Ascending aorta (tissue), 2 donors: ENCODE measurements at regions not wholly inside any gene's neighbourhood (a gene's known extent, or its start where the extent isn't known, plus 50 kb on each side); places are given as distances from the start of the nearest gene placed in this dataset.

Source experiments
- DNase-seq, 2 donors: peaks; one replicate each; pipeline ENCODE4 v3.0.0-alpha.2; 2019; ENCODE audit warnings: low spot score in 2 of 2
- H3K27ac ChIP-seq, 2 donors: fragments of 200-600 bp; sonication (generic); one replicate each; pipeline ENCODE4 v1.5.1; 2016 to 2017; ENCODE audit warnings: mild to moderate bottlenecking in 1 of 2
- H3K27me3 ChIP-seq: fragments of 200-600 bp; sonication (generic); one replicate; pipeline ENCODE4 v1.5.1; 2017
- H3K36me3 ChIP-seq, 2 donors: fragments of 200-600 bp; sonication (generic); one replicate each; pipeline ENCODE4 v1.5.1; 2016
- H3K4me1 ChIP-seq, 2 donors: fragments of 200-600 bp; sonication (generic); one replicate each; pipeline ENCODE4 v1.5.1; 2016 to 2017; ENCODE audit warnings: mild to moderate bottlenecking in 1 of 2
- H3K4me3 ChIP-seq, 2 donors: fragments of 200-600 bp; sonication (generic); one replicate each; pipeline ENCODE4 v1.5.1; 2016 to 2017; ENCODE audit warnings: mild to moderate bottlenecking in 1 of 2
- H3K9me3 ChIP-seq, 2 donors: fragments of 200-600 bp; sonication (generic); one replicate each; pipeline ENCODE4 v1.5.1; 2016
- intact Hi-C: fragments of 100-400 bp; cut with DNase I; formaldehyde crosslinking; loops from one replicate; pipeline ENCODE4 v1.15.1; 2023
- TF ChIP-seq, protein P1 (sequence below), 3 experiments: fragments of 200-600 bp in 2 of 3; fragments of 450-650 bp in 1 of 3; sonication (generic) in 2 of 3; IDR thresholded peaks; one replicate each; pipeline ENCODE4 v1.5.1; 2016 to 2019; ENCODE audit warnings: antibody characterized with exemption in 3 of 3, mild to moderate bottlenecking in 1 of 3, moderate library complexity in 1 of 3

DNA sequence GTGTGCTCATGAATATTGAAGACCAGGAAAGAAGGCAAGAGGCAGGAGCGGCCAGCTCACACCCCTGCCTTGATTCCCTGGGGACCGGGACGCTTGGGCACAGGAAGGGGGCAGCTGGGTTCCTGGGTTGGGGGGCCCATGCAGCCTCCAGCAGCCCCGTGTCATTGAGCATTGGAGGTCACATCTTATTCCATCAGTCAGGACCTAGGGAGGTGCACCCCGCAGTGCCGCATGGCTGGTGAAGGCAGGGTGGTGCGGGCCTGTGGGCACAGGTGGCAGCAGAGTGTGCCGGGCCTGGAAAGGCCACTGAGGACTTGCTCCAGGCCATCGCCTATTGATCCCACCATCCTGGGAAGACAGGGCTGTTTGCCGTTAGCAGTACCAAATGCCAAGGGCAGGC is 116.3 kb upstream of the NECTIN1 start:
- no peak for DNase-seq
- TF ChIP-seq, protein P1, sequence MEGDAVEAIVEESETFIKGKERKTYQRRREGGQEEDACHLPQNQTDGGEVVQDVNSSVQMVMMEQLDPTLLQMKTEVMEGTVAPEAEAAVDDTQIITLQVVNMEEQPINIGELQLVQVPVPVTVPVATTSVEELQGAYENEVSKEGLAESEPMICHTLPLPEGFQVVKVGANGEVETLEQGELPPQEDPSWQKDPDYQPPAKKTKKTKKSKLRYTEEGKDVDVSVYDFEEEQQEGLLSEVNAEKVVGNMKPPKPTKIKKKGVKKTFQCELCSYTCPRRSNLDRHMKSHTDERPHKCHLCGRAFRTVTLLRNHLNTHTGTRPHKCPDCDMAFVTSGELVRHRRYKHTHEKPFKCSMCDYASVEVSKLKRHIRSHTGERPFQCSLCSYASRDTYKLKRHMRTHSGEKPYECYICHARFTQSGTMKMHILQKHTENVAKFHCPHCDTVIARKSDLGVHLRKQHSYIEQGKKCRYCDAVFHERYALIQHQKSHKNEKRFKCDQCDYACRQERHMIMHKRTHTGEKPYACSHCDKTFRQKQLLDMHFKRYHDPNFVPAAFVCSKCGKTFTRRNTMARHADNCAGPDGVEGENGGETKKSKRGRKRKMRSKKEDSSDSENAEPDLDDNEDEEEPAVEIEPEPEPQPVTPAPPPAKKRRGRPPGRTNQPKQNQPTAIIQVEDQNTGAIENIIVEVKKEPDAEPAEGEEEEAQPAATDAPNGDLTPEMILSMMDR (IDR thresholded peaks at IDR 0.05) = no peak
- H3K4me1 ChIP-seq = no peaks in the 10 kb centered on the region
- no peak overlapping the region for H3K4me3 ChIP-seq
- H3K36me3 ChIP-seq = no peaks in the 10 kb centered on the region
- no peaks in the 10 kb centered on the region for H3K27me3 ChIP-seq
- intact Hi-C loops = no loop called here
- no peak overlapping the region for H3K27ac ChIP-seq
- no peaks in the 10 kb centered on the region for H3K9me3 ChIP-seq

DNA sequence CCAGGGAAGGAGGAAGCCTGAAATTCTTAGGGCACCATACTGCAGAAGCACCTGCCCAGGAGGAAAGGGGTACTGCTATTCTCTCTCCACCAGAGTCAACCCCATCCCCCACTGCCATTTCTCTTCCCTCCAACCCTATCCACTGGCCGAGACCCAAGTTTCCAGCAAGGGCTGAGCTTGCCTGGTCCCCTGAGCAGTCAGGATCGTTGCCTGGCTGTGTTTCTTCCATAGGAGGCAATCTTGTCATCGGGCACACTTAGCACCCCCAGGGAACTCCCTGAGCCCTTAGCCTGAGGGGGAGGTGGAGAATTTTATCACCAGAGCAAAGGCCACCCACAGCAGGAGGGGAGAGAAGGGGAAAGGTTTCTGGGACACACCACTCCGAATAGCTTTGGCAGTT is 115.8 kb upstream of the NECTIN1 start:
- no peak for DNase-seq
- H3K4me1 ChIP-seq = no peaks in the 10 kb centered on the region
- TF ChIP-seq, protein P1 (IDR thresholded peaks at IDR 0.05) = no peak
- H3K27me3 ChIP-seq = no peaks in the 10 kb centered on the region
- no peaks in the 10 kb centered on the region for H3K9me3 ChIP-seq
- intact Hi-C loops = no loop called here
- H3K27ac ChIP-seq = no peak overlapping the region
- H3K36me3 ChIP-seq = no peaks in the 10 kb centered on the region
- no peak overlapping the region for H3K4me3 ChIP-seq

DNA sequence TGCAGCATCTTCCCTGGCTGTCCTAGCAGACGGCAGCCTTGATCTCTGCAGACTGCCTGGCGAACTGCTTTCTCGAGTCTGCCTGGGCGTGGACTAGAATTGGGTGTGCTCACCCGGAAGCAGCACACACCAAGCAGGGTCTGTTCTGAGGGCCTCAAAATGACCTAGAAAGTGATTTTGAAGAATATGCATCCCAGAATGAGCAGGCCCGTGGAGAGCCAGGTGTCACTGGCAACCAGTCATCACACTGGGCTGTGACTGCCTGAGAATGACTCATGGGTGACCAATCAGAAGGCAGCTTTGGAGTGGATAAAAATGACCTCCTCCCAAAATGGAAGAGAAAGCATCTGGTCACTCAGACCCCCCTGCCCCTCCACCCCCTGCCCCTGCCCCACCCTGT is 114.9 kb upstream of the NECTIN1 start:
- H3K4me1 ChIP-seq = no peaks in the 10 kb centered on the region
- H3K9me3 ChIP-seq = no peaks in the 10 kb centered on the region
- no peak overlapping the region for H3K4me3 ChIP-seq
- TF ChIP-seq, protein P1 (IDR thresholded peaks at IDR 0.05) = no peak
- DNase-seq = no peak
- H3K27me3 ChIP-seq = no peaks in the 10 kb centered on the region
- intact Hi-C loops = no loop called here
- no peaks in the 10 kb centered on the region for H3K36me3 ChIP-seq
- no peak overlapping the region for H3K27ac ChIP-seq

DNA sequence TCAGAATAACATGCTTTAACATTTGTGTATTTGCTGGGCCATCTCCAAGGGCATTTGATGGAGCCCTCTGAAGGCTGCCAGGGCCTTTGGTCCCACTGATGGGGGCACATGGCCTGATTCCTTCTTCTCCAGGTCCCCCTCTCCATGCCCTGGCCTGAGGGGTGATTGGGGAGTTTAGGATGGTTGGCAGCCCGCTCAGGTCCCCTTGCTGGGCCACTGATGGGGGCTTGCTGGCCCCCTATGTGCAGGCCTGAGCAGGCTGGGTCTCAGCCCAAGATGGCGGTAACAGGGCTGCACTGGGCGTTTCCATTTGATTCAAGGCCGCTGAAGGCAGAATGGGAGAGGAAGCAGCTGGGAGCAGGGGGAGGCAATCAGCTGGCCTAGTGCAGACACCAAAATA is 113.7 kb upstream of the NECTIN1 start:
- Histone ChIP-seq H3K27me3 (no peaks in the 10 kb centered on the region), H3K4me3 (no peak overlapping the region), H3K9me3 (no peaks in the 10 kb centered on the region), H3K27ac (no peak overlapping the region), H3K36me3 (no peaks in the 10 kb centered on the region), H3K4me1 (no peaks in the 10 kb centered on the region)
- intact Hi-C loops = no loop called here
- TF ChIP-seq, protein P1 (IDR thresholded peaks at IDR 0.05) = no peak
- DNase-seq = no peak

DNA sequence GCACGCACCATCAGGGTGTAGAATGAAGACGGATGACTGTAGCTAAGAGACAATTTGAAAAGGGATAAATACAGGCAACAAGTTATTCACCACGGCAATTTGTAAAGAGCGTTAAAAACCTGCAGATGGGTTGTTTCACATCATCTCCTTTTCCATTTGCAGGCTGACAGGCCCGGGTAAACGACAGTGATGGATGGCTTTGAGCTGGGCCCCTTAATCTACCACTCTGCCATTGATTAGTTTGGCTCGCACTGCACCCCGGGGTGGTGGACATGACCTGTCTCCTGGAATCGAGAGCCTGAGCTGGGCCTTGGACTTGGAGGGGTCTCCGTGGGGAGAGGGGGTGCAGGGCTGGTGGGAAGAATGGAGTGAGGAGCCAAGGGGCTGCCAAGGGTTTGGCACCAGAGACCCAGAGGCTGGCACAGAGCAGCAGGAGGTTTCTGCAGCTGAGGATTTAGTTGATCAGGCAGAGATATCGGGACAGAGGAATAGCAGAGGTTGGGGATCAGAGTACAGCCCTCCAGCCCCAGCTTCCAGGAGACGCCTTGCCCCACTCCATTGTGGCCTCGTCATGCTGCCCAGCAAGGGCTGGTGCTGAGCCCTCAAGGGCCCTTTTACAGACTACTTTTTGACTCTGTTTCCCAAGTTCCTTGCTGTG is 110.6 kb upstream of the NECTIN1 start:
- H3K27ac ChIP-seq = no peak overlapping the region
- H3K36me3 ChIP-seq = no peaks in the 10 kb centered on the region
- no peak for DNase-seq
- intact Hi-C loops = no loop called here
- TF ChIP-seq, protein P1 (IDR thresholded peaks at IDR 0.05) = no peak
- H3K9me3 ChIP-seq = peaks cover 0 to 3% of the 10 kb centered on the region in 2 donors
- H3K27me3 ChIP-seq = no peaks in the 10 kb centered on the region
- no peaks in the 10 kb centered on the region for H3K4me1 ChIP-seq
- no peak overlapping the region for H3K4me3 ChIP-seq

DNA sequence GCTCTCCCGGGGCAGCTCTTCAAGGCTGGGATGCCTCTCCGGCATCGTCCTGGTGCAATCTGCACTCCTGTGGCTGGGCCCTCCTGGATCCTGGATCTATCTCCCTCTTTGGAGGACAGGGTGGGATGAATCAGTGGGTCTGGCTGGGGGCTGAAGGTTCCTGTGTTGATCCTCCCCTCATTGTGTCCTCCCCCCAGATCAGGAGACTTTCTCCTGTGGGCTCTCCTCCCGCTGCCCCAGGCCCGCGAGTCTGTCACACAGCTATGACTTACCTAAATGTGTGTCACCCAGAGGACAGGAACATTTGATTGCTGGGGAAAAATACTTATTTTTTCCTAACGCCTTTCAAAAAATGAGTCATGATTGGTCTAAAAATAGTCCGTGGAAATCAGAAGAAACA is 106.8 kb upstream of the NECTIN1 start:
- TF ChIP-seq, protein P1 (IDR thresholded peaks at IDR 0.05) = no peak
- Histone ChIP-seq H3K27me3 (no peaks in the 10 kb centered on the region), H3K9me3 (peaks cover 0 to 3% of the 10 kb centered on the region in 2 donors), H3K27ac (no peak overlapping the region), H3K4me1 (no peaks in the 10 kb centered on the region), H3K36me3 (no peaks in the 10 kb centered on the region), H3K4me3 (no peak overlapping the region)
- intact Hi-C loops = no loop called here
- DNase-seq = no peak
